ENCODE measurements at regions not wholly inside any gene's neighbourhood (a gene's known extent, or its start where the extent isn't known, plus 50 kb on each side); places are given as distances from the start of the nearest gene placed in this dataset.

- H3K4me1 Mint-ChIP-seq = no peaks in the 10 kb centered on the region
- Histone ChIP-seq H3K4me3 (ENCODE audit: low read depth, low read length) (no peak overlapping the region), H3K4me1 (ENCODE audit: control insufficient read depth, insufficient read depth, low read length, poor library complexity, severe bottlenecking) (no peaks in the 10 kb centered on the region), H3K9me3 (ENCODE audit: control insufficient read depth in 2 of 2, low read length in 2 of 2) (no peaks in the 10 kb centered on the region), H3K27ac (ENCODE audit: insufficient read depth, low read length, poor library complexity, severe bottlenecking) (no peak overlapping the region), H3K36me3 (ENCODE audit: control insufficient read depth, insufficient read depth, low read length) (no peaks in the 10 kb centered on the region), H3K27me3 (ENCODE audit: control insufficient read depth, insufficient read depth, low read length) (no peaks in the 10 kb centered on the region)
- H3K36me3 Mint-ChIP-seq = no peaks in the 10 kb centered on the region
- no peak overlapping the region for H3K27ac Mint-ChIP-seq
- DNase-seq (no peak), ATAC-seq (ENCODE audit: low read depth in 2 of 2) (no peak)
- H3K9me3 Mint-ChIP-seq = peaks cover 0 to 5% (median 3%) of the 10 kb centered on the region in 7 donors
- no peaks in the 10 kb centered on the region for H3K27me3 Mint-ChIP-seq
- no peak overlapping the region for H3K4me3 Mint-ChIP-seq
Measured at GRCh38 chr5:164301708-164302107, 796.3 kb downstream of the MAT2B start.

GRCh38 chr5:164302533-164303235 lies 797.3 kb downstream of the MAT2B start:
- Mint-ChIP-seq H3K4me1 (no peaks in the 10 kb centered on the region), H3K4me3 (no peak overlapping the region), H3K27me3 (no peaks in the 10 kb centered on the region), H3K36me3 (no peaks in the 10 kb centered on the region), H3K9me3 (peaks cover 0 to 6% (median 4%) of the 10 kb centered on the region in 7 donors), H3K27ac (no peak overlapping the region)
- DNase-seq (no peak), ATAC-seq (ENCODE audit: low read depth in 2 of 2) (no peak)
- Histone ChIP-seq H3K9me3 (ENCODE audit: control insufficient read depth in 2 of 2, low read length in 2 of 2) (no peaks in the 10 kb centered on the region), H3K27me3 (ENCODE audit: control insufficient read depth, insufficient read depth, low read length) (no peaks in the 10 kb centered on the region), H3K4me3 (ENCODE audit: low read depth, low read length) (no peak overlapping the region), H3K36me3 (ENCODE audit: control insufficient read depth, insufficient read depth, low read length) (no peaks in the 10 kb centered on the region), H3K4me1 (ENCODE audit: control insufficient read depth, insufficient read depth, low read length, poor library complexity, severe bottlenecking) (no peaks in the 10 kb centered on the region), H3K27ac (ENCODE audit: insufficient read depth, low read length, poor library complexity, severe bottlenecking) (no peak overlapping the region)

GRCh38 chr5:164303646-164304215 lies 798.3 kb downstream of the MAT2B start:
- DNase-seq (no peak), ATAC-seq (ENCODE audit: low read depth in 2 of 2) (no peak)
- Mint-ChIP-seq H3K27me3 (no peaks in the 10 kb centered on the region), H3K9me3 (peaks cover 0 to 7% (median 5%) of the 10 kb centered on the region in 7 donors), H3K36me3 (no peaks in the 10 kb centered on the region), H3K4me1 (no peaks in the 10 kb centered on the region), H3K4me3 (no peak overlapping the region), H3K27ac (no peak overlapping the region)
- Histone ChIP-seq H3K9me3 (ENCODE audit: control insufficient read depth in 2 of 2, low read length in 2 of 2) (no peaks in the 10 kb centered on the region), H3K36me3 (ENCODE audit: control insufficient read depth, insufficient read depth, low read length) (no peaks in the 10 kb centered on the region), H3K27me3 (ENCODE audit: control insufficient read depth, insufficient read depth, low read length) (no peaks in the 10 kb centered on the region), H3K27ac (ENCODE audit: insufficient read depth, low read length, poor library complexity, severe bottlenecking) (no peak overlapping the region), H3K4me3 (ENCODE audit: low read depth, low read length) (no peak overlapping the region), H3K4me1 (ENCODE audit: control insufficient read depth, insufficient read depth, low read length, poor library complexity, severe bottlenecking) (no peaks in the 10 kb centered on the region)

GRCh38 chr5:164306662-164307061 lies 801.2 kb downstream of the MAT2B start:
- Mint-ChIP-seq H3K4me1 (no peaks in the 10 kb centered on the region), H3K4me3 (no peak overlapping the region), H3K27me3 (no peaks in the 10 kb centered on the region), H3K36me3 (no peaks in the 10 kb centered on the region), H3K9me3 (peaks cover 0 to 11% (median 6%) of the 10 kb centered on the region in 7 donors), H3K27ac (no peak overlapping the region)
- no peak overlapping the region for H3K27ac ChIP-seq (ENCODE audit: insufficient read depth, low read length, poor library complexity, severe bottlenecking)
- no peak overlapping the region for H3K4me3 ChIP-seq (ENCODE audit: low read depth, low read length)
- no peaks in the 10 kb centered on the region for H3K4me1 ChIP-seq (ENCODE audit: control insufficient read depth, insufficient read depth, low read length, poor library complexity, severe bottlenecking)
- DNase-seq = no peak
- no peaks in the 10 kb centered on the region for H3K27me3 ChIP-seq (ENCODE audit: control insufficient read depth, insufficient read depth, low read length)
- ATAC-seq (ENCODE audit: low read depth in 2 of 2) = no peak
- no peaks in the 10 kb centered on the region for H3K9me3 ChIP-seq (ENCODE audit: control insufficient read depth in 2 of 2, low read length in 2 of 2)
- H3K36me3 ChIP-seq (ENCODE audit: control insufficient read depth, insufficient read depth, low read length) = no peaks in the 10 kb centered on the region

GRCh38 chr5:164312801-164313200 lies 807.4 kb downstream of the MAT2B start:
- H3K4me3 Mint-ChIP-seq = no peak overlapping the region
- no peaks in the 10 kb centered on the region for H3K27me3 ChIP-seq (ENCODE audit: control insufficient read depth, insufficient read depth, low read length)
- H3K9me3 ChIP-seq (ENCODE audit: control insufficient read depth in 2 of 2, low read length in 2 of 2) = no peaks in the 10 kb centered on the region
- DNase-seq = no peak
- H3K36me3 ChIP-seq (ENCODE audit: control insufficient read depth, insufficient read depth, low read length) = no peaks in the 10 kb centered on the region
- H3K27ac ChIP-seq (ENCODE audit: insufficient read depth, low read length, poor library complexity, severe bottlenecking) = no peak overlapping the region
- H3K4me1 ChIP-seq (ENCODE audit: control insufficient read depth, insufficient read depth, low read length, poor library complexity, severe bottlenecking) = no peaks in the 10 kb centered on the region
- no peak overlapping the region for H3K27ac Mint-ChIP-seq
- no peak overlapping the region for H3K4me3 ChIP-seq (ENCODE audit: low read depth, low read length)
- no peaks in the 10 kb centered on the region for H3K4me1 Mint-ChIP-seq
- no peaks in the 10 kb centered on the region for H3K27me3 Mint-ChIP-seq
- H3K36me3 Mint-ChIP-seq = no peaks in the 10 kb centered on the region
- H3K9me3 Mint-ChIP-seq = peaks cover 0 to 8% (median 4%) of the 10 kb centered on the region in 7 donors
- ATAC-seq (ENCODE audit: low read depth in 2 of 2) = no peak

GRCh38 chr5:164317676-164318075 lies 812.3 kb downstream of the MAT2B start:
- Mint-ChIP-seq H3K4me3 (no peak overlapping the region), H3K27me3 (no peaks in the 10 kb centered on the region), H3K4me1 (no peaks in the 10 kb centered on the region), H3K27ac (no peak overlapping the region), H3K36me3 (no peaks in the 10 kb centered on the region), H3K9me3 (peaks cover 0 to 15% (median 7%) of the 10 kb centered on the region in 7 donors)
- Histone ChIP-seq H3K27ac (ENCODE audit: insufficient read depth, low read length, poor library complexity, severe bottlenecking) (no peak overlapping the region), H3K4me1 (ENCODE audit: control insufficient read depth, insufficient read depth, low read length, poor library complexity, severe bottlenecking) (no peaks in the 10 kb centered on the region), H3K27me3 (ENCODE audit: control insufficient read depth, insufficient read depth, low read length) (no peaks in the 10 kb centered on the region), H3K4me3 (ENCODE audit: low read depth, low read length) (no peak overlapping the region), H3K36me3 (ENCODE audit: control insufficient read depth, insufficient read depth, low read length) (no peaks in the 10 kb centered on the region), H3K9me3 (ENCODE audit: control insufficient read depth in 2 of 2, low read length in 2 of 2) (no peaks in the 10 kb centered on the region)
- ATAC-seq (ENCODE audit: low read depth in 2 of 2) (no peak), DNase-seq (no peak)

GRCh38 chr5:164319161-164319560 lies 813.7 kb downstream of the MAT2B start:
- H3K4me1 ChIP-seq (ENCODE audit: control insufficient read depth, insufficient read depth, low read length, poor library complexity, severe bottlenecking) = no peaks in the 10 kb centered on the region

GRCh38 chr5:164324239-164324638 lies 818.8 kb downstream of the MAT2B start:
- H3K27ac Mint-ChIP-seq = no peak overlapping the region
- H3K27me3 Mint-ChIP-seq = no peaks in the 10 kb centered on the region
- peaks cover 0 to 2% of the 10 kb centered on the region in 2 experiments for H3K9me3 ChIP-seq (ENCODE audit: control insufficient read depth in 2 of 2, low read length in 2 of 2)
- no peaks in the 10 kb centered on the region for H3K4me1 ChIP-seq (ENCODE audit: control insufficient read depth, insufficient read depth, low read length, poor library complexity, severe bottlenecking)
- H3K4me3 Mint-ChIP-seq = no peak overlapping the region
- H3K4me1 Mint-ChIP-seq = no peaks in the 10 kb centered on the region
- DNase-seq (no peak), ATAC-seq (ENCODE audit: low read depth in 2 of 2) (no peak)
- H3K9me3 Mint-ChIP-seq = peaks cover 1 to 29% (median 11%) of the 10 kb centered on the region in 7 donors
- no peaks in the 10 kb centered on the region for H3K36me3 Mint-ChIP-seq
- no peak overlapping the region for H3K27ac ChIP-seq (ENCODE audit: insufficient read depth, low read length, poor library complexity, severe bottlenecking)
- H3K4me3 ChIP-seq (ENCODE audit: low read depth, low read length) = no peak overlapping the region
- no peaks in the 10 kb centered on the region for H3K36me3 ChIP-seq (ENCODE audit: control insufficient read depth, insufficient read depth, low read length)
- H3K27me3 ChIP-seq (ENCODE audit: control insufficient read depth, insufficient read depth, low read length) = no peaks in the 10 kb centered on the region

More at GRCh38 chr5:164319161-164319560, 813.7 kb downstream of the MAT2B start:
- Histone ChIP-seq H3K4me3 (ENCODE audit: low read depth, low read length) (no peak overlapping the region), H3K27ac (ENCODE audit: insufficient read depth, low read length, poor library complexity, severe bottlenecking) (no peak overlapping the region), H3K36me3 (ENCODE audit: control insufficient read depth, insufficient read depth, low read length) (no peaks in the 10 kb centered on the region), H3K27me3 (ENCODE audit: control insufficient read depth, insufficient read depth, low read length) (no peaks in the 10 kb centered on the region), H3K9me3 (ENCODE audit: control insufficient read depth in 2 of 2, low read length in 2 of 2) (no peaks in the 10 kb centered on the region)
- ATAC-seq (ENCODE audit: low read depth in 2 of 2) (no peak), DNase-seq (no peak)
- H3K36me3 Mint-ChIP-seq = no peaks in the 10 kb centered on the region
- peaks cover 0 to 20% (median 7%) of the 10 kb centered on the region in 7 donors for H3K9me3 Mint-ChIP-seq
- H3K4me3 Mint-ChIP-seq = no peak overlapping the region
- H3K27me3 Mint-ChIP-seq = no peaks in the 10 kb centered on the region
- no peak overlapping the region for H3K27ac Mint-ChIP-seq
- no peaks in the 10 kb centered on the region for H3K4me1 Mint-ChIP-seq
